IMR-90 (cell line): ENCODE measurements at regions not wholly inside any gene's neighbourhood (a gene's known extent, or its start where the extent isn't known, plus 50 kb on each side); places are given as distances from the start of the nearest gene placed in this dataset.

Source experiments
- ATAC-seq: fragments of 200-7000 bp; cut with Tn5 transposase; 2 replicates; pipeline ENCODE4 v1.9.1; 2020; ENCODE audit warnings: low read depth, mild to moderate bottlenecking, moderate library complexity
- BruUV-seq: library from RNA; stranded (reverse); fragments of 400-500 nt; replicated peaks from 2 replicates; lab custom pipeline; 2021; lab: Mats Ljungman, UMichigan
- CTCF ChIA-PET: fragments of 300-600 bp; formaldehyde crosslinking; extraction: SDS; loops from one replicate; lab custom pipeline; 2021; ENCODE audit warnings: antibody characterized with exemption; lab: Yijun Ruan, JAX
- POLR2A ChIA-PET: fragments of 300-600 bp; sonication (Branson Sonifier 250); formaldehyde crosslinking; loops from one replicate; lab custom pipeline; 2022; ENCODE audit warnings: antibody characterized with exemption; ENCODE audit not compliant: unreplicated experiment; lab: Charles Lee
- DNase-seq: peaks from one replicate; pipeline ENCODE4 v3.0.0; 2013
- H2AFZ ChIP-seq: replicated peaks from 2 replicates; pipeline ENCODE3; 2013; ENCODE audit warnings: low read length, mild to moderate bottlenecking; ENCODE audit not compliant: poor library complexity
- H2AK5ac ChIP-seq: 2 replicates; pipeline ENCODE4 v1.6.1; 2013; ENCODE audit warnings: low read depth, low read length, inconsistent platforms
- H2AK9ac ChIP-seq: replicated peaks from 2 replicates; pipeline ENCODE3; 2013; ENCODE audit warnings: mild to moderate bottlenecking, low read depth, low read length, moderate library complexity; ENCODE audit not compliant: poor library complexity
- H2BK120ac ChIP-seq: 2 replicates; pipeline ENCODE4 v1.6.1; 2013; ENCODE audit warnings: low read depth, low read length, inconsistent platforms
- H2BK15ac ChIP-seq: 3 replicates; pipeline ENCODE4 v1.6.1; 2013; ENCODE audit warnings: low read depth, low read length, inconsistent platforms
- H2BK20ac ChIP-seq: 2 replicates; pipeline ENCODE4 v1.6.1; 2013; ENCODE audit warnings: low read depth, mild to moderate bottlenecking, inconsistent platforms, low read length, moderate library complexity
- H2BK5ac ChIP-seq: 2 replicates; pipeline ENCODE4 v1.6.1; 2013; ENCODE audit warnings: mild to moderate bottlenecking, low read depth, low read length, inconsistent platforms; ENCODE audit not compliant: poor library complexity, severe bottlenecking
- H3K14ac ChIP-seq: replicated peaks from 2 replicates; pipeline ENCODE4 v1.6.1; 2013; ENCODE audit warnings: low read depth, low read length, inconsistent platforms
- H3K18ac ChIP-seq: 2 replicates; pipeline ENCODE4 v1.6.1; 2013; ENCODE audit warnings: low read depth, low read length, control low read depth
- H3K23ac ChIP-seq: 2 replicates; pipeline ENCODE4 v1.6.1; 2013; ENCODE audit warnings: low read depth, low read length, inconsistent platforms
- H3K27ac ChIP-seq: 2 replicates; pipeline ENCODE4 v1.5.1; 2013; ENCODE audit warnings: mild to moderate bottlenecking, control low read depth, low read length; ENCODE audit not compliant: insufficient read depth
- H3K27me3 ChIP-seq: 2 replicates; pipeline ENCODE4 v1.6.1; 2013; ENCODE audit warnings: low read length; ENCODE audit not compliant: control insufficient read depth, insufficient read depth
- H3K36me3 ChIP-seq: 2 replicates; pipeline ENCODE4 v1.6.1; 2013; ENCODE audit warnings: low read length, mixed read lengths; ENCODE audit not compliant: control insufficient read depth, insufficient read depth
- H3K4ac ChIP-seq: 2 replicates; pipeline ENCODE4 v1.6.1; 2013; ENCODE audit warnings: low read depth, low read length, inconsistent platforms
- H3K4me1 ChIP-seq: 2 replicates; pipeline ENCODE4 v1.6.1; 2013; ENCODE audit warnings: low read length, mixed read lengths; ENCODE audit not compliant: control insufficient read depth, insufficient read depth
- H3K4me2 ChIP-seq: 2 replicates; pipeline ENCODE4 v1.6.1; 2013; ENCODE audit warnings: low read depth, mild to moderate bottlenecking, control low read depth, low read length, moderate library complexity
- H3K4me3 ChIP-seq: 2 replicates; pipeline ENCODE4 v1.5.1; 2013; ENCODE audit warnings: low read depth, mild to moderate bottlenecking, control low read depth, low read length, moderate library complexity; ENCODE audit not compliant: insufficient read depth
- H3K56ac ChIP-seq: 2 replicates; pipeline ENCODE4 v1.6.1; 2013; ENCODE audit warnings: low read length, inconsistent platforms; ENCODE audit not compliant: insufficient read depth; ENCODE audit errors: extremely low read depth
- H3K79me1 ChIP-seq, 2 experiments: 2 replicates each; pipeline ENCODE4 v1.6.1; 2013; ENCODE audit warnings: low read length in 2 of 2, inconsistent platforms in 1 of 2, low read depth in 1 of 2
- H3K9ac ChIP-seq: 2 replicates; pipeline ENCODE4 v1.6.1; 2013; ENCODE audit warnings: low read depth, low read length, control low read depth
- H3K9me1 ChIP-seq: 2 replicates; pipeline ENCODE4 v1.6.1; 2013; ENCODE audit warnings: low read length, inconsistent platforms; ENCODE audit not compliant: insufficient read depth
- H3K9me3 ChIP-seq: 2 replicates; pipeline ENCODE4 v1.6.1; 2013; ENCODE audit warnings: low read length; ENCODE audit not compliant: control insufficient read depth, insufficient read depth
- H4K20me1 ChIP-seq: 2 replicates; pipeline ENCODE4 v1.6.1; 2013; ENCODE audit warnings: low read length, inconsistent platforms; ENCODE audit not compliant: insufficient read depth
- H4K5ac ChIP-seq: 2 replicates; pipeline ENCODE4 v1.6.1; 2013; ENCODE audit warnings: mild to moderate bottlenecking, low read depth, low read length, control low read depth
- H4K8ac ChIP-seq, 2 experiments: 2 replicates each; pipeline ENCODE4 v1.6.1; 2013; ENCODE audit warnings: low read depth in 2 of 2, low read length in 2 of 2, control low read depth in 1 of 2, inconsistent platforms in 1 of 2
- H4K91ac ChIP-seq: 2 replicates; pipeline ENCODE4 v1.6.1; 2013; ENCODE audit warnings: low read depth, low read length, inconsistent platforms; ENCODE audit not compliant: insufficient read depth
- BHLHE40 ChIP-seq: fragments of 150-350 bp; IDR thresholded peaks from 2 replicates; pipeline ENCODE4 v1.6.1; 2016; ENCODE audit warnings: mild to moderate bottlenecking, low read depth, low read length
- CEBPB ChIP-seq: IDR thresholded peaks from 2 replicates; pipeline ENCODE4 v1.6.1; 2012; ENCODE audit warnings: low read depth, low read length, improper control_type of control experiment
- WGBS, 2 experiments: methylation state at CpG; one replicate each; pipeline versions ENCODE4 v1.1.5 to v1.1.7; 2013; ENCODE audit warnings: missing lambda C conversion rate in 2 of 2; ENCODE audit not compliant: insufficient read length in 1 of 2; ENCODE audit errors: extremely low coverage in 2 of 2; 5-methylcytosine and 5-hydroxymethylcytosine counted together
- dilution Hi-C: fragments of 300-500 bp; cut with HindIII; formaldehyde crosslinking; loops from one replicate; pipeline ENCODE4 v1.14.3; 2018; ENCODE audit warnings: low sequenced_read_pairs; ENCODE audit not compliant: unreplicated experiment
- in situ Hi-C: fragments of 300-500 bp; cut with MboI; formaldehyde crosslinking; loops from 3 replicates; pipeline ENCODE4 v1.14.3; 2019; ENCODE audit warnings: low sequenced_read_pairs, inconsistent platforms, mixed read lengths
- intact Hi-C: fragments of 100-400 bp; cut with micrococcal nuclease; formaldehyde crosslinking; loops from 2 replicates; pipeline ENCODE4 v1.10.0; 2022

GRCh38 chr2:83756219-83756618 is 702.9 kb downstream of the SUCLG1 start:
- Histone ChIP-seq H4K91ac (no peak overlapping the region), H3K36me3 (no peaks in the 10 kb centered on the region), H3K79me1 (no peaks in the 10 kb centered on the region), H3K9ac (no peak overlapping the region), H2AK9ac (no peak overlapping the region), H3K4me2 (no peak overlapping the region), H3K9me3 (no peaks in the 10 kb centered on the region), H2BK20ac (no peak overlapping the region), H3K9me1 (no peaks in the 10 kb centered on the region), H3K14ac (no peak overlapping the region), H2BK120ac (no peak overlapping the region), H2AK5ac (no peak overlapping the region), H3K56ac (no peak overlapping the region), H4K8ac (no peak overlapping the region), H3K4me3 (no peak overlapping the region), H3K4me1 (no peaks in the 10 kb centered on the region), H3K27ac (no peak overlapping the region), H2BK5ac (no peak overlapping the region), H2AFZ (no peak overlapping the region), H3K4ac (no peak overlapping the region), H3K27me3 (no peaks in the 10 kb centered on the region), H4K5ac (no peak overlapping the region), H3K23ac (no peak overlapping the region), H4K20me1 (no peaks in the 10 kb centered on the region), H3K18ac (no peak overlapping the region), H2BK15ac (no peak overlapping the region)
- DNase-seq (no peak), ATAC-seq (no peak)
- TF ChIP-seq CEBPB (0 out of 2 replicates have a peak, but pooled peaks have one; percentile 6), BHLHE40 (no peak)
- ChIA-PET POLR2A (no interaction called here), CTCF (no interaction called here)
- dilution Hi-C loops, result no loop called here
- BruUV-seq, result no TSS peak
- WGBS, 2 experiments, result no CpG with 5 or more reads among the region's 1 CpG
- intact Hi-C loops, result no loop called here
- in situ Hi-C loops, result no loop called here
